Nephron (organoid): ENCODE measurements at regions not wholly inside any gene's neighbourhood (a gene's known extent, or its start where the extent isn't known, plus 50 kb on each side); places are given as distances from the start of the nearest gene placed in this dataset.

ENCODE experiments used
- H3K27ac Mint-ChIP-seq, 3 experiments: 2 replicates each; pipeline ENCODE4 v1.8.0; 2020; ENCODE audit warnings: mixed read lengths in 3 of 3, mild to moderate bottlenecking in 2 of 3, moderate library complexity in 1 of 3
- H3K27me3 Mint-ChIP-seq: 2 replicates; pipeline ENCODE4 v1.8.0; 2021; ENCODE audit warnings: low read depth, mild to moderate bottlenecking, moderate library complexity, mixed read lengths
- H3K36me3 Mint-ChIP-seq: 2 replicates; pipeline ENCODE4 v1.8.0; 2020; ENCODE audit warnings: low read depth, mixed read lengths
- H3K4me1 Mint-ChIP-seq: 2 replicates; pipeline ENCODE4 v1.8.0; 2020; ENCODE audit warnings: mixed read lengths
- H3K4me3 Mint-ChIP-seq, 3 experiments: 2 replicates each; pipeline ENCODE4 v1.8.0; 2020; ENCODE audit warnings: mild to moderate bottlenecking in 3 of 3, mixed read lengths in 3 of 3, moderate library complexity in 2 of 3
- H3K9me3 Mint-ChIP-seq: 2 replicates; pipeline ENCODE4 v1.8.0; 2020; ENCODE audit warnings: mixed read lengths
- CTCF ChIP-seq, 3 experiments: fragments of 200-600 bp; sonication (generic); IDR thresholded peaks; one replicate each; pipeline ENCODE4 v1.5.0; 2021; ENCODE audit warnings: antibody characterized with exemption in 3 of 3; ENCODE audit not compliant: unreplicated experiment in 3 of 3

- no peak overlapping the region for H3K27ac Mint-ChIP-seq
- no peaks in the 10 kb centered on the region for H3K27me3 Mint-ChIP-seq
These were observed 191.6 kb upstream of the PRDM1 start for GRCh38 chr6:105894556-105894955.

GRCh38 chr6:105893741-105894140 lies 192.4 kb upstream of the PRDM1 start:
- no peaks in the 10 kb centered on the region for H3K27me3 Mint-ChIP-seq
- H3K9me3 Mint-ChIP-seq, result peaks cover 9% of the 10 kb centered on the region
- TF ChIP-seq CTCF (IDR thresholded peaks at IDR 0.05; ENCODE audit: unreplicated experiment in 3 of 3), result no peak
- no peaks in the 10 kb centered on the region for H3K4me1 Mint-ChIP-seq
- H3K36me3 Mint-ChIP-seq, result no peaks in the 10 kb centered on the region
- H3K4me3 Mint-ChIP-seq, result no peak overlapping the region
- H3K27ac Mint-ChIP-seq, result no peak overlapping the region

More at GRCh38 chr6:105894556-105894955, 191.6 kb upstream of the PRDM1 start:
- no peak for TF ChIP-seq CTCF (IDR thresholded peaks at IDR 0.05; ENCODE audit: unreplicated experiment in 3 of 3)
- Mint-ChIP-seq H3K4me1 (no peaks in the 10 kb centered on the region), H3K9me3 (peaks cover 10% of the 10 kb centered on the region), H3K4me3 (no peak overlapping the region), H3K36me3 (no peaks in the 10 kb centered on the region)

GRCh38 chr6:105892577-105893262 lies 193.4 kb upstream of the PRDM1 start:
- Mint-ChIP-seq H3K36me3 (no peaks in the 10 kb centered on the region), H3K4me1 (no peaks in the 10 kb centered on the region)

GRCh38 chr6:105890521-105891244 lies 195.5 kb upstream of the PRDM1 start:
- no peaks in the 10 kb centered on the region for H3K27me3 Mint-ChIP-seq
- H3K9me3 Mint-ChIP-seq, result peaks cover 9% of the 10 kb centered on the region
- no peaks in the 10 kb centered on the region for H3K36me3 Mint-ChIP-seq

More at GRCh38 chr6:105892577-105893262, 193.4 kb upstream of the PRDM1 start:
- Mint-ChIP-seq H3K27me3 (no peaks in the 10 kb centered on the region), H3K4me3 (no peak overlapping the region), H3K27ac (no peak overlapping the region), H3K9me3 (peaks cover 9% of the 10 kb centered on the region)
- TF ChIP-seq CTCF (IDR thresholded peaks at IDR 0.05; ENCODE audit: unreplicated experiment in 3 of 3), result no peak

GRCh38 chr6:105889902-105890301 lies 196.2 kb upstream of the PRDM1 start:
- H3K27ac Mint-ChIP-seq, result no peak overlapping the region
- H3K4me1 Mint-ChIP-seq, result no peaks in the 10 kb centered on the region
- no peak overlapping the region for H3K4me3 Mint-ChIP-seq
- no peak for TF ChIP-seq CTCF (IDR thresholded peaks at IDR 0.05; ENCODE audit: unreplicated experiment in 3 of 3)
- H3K9me3 Mint-ChIP-seq, result peaks cover 9% of the 10 kb centered on the region
- H3K36me3 Mint-ChIP-seq, result no peaks in the 10 kb centered on the region
- no peaks in the 10 kb centered on the region for H3K27me3 Mint-ChIP-seq

More at GRCh38 chr6:105890521-105891244, 195.5 kb upstream of the PRDM1 start:
- no peak for TF ChIP-seq CTCF (IDR thresholded peaks at IDR 0.05; ENCODE audit: unreplicated experiment in 3 of 3)
- Mint-ChIP-seq H3K27ac (no peak overlapping the region), H3K4me1 (no peaks in the 10 kb centered on the region), H3K4me3 (no peak overlapping the region)
